Fibroblast of the conjunctiva (primary cell): ENCODE measurements at regions not wholly inside any gene's neighbourhood (a gene's known extent, or its start where the extent isn't known, plus 50 kb on each side); places are given as distances from the start of the nearest gene placed in this dataset.

Experiments used
- DNase-seq: peaks from one replicate; pipeline ENCODE4 v3.0.0-alpha.2; 2010; ENCODE audit warnings: low read depth

GRCh38 chr11:27214713-27215112, 148.3 kb downstream of the CCDC34 start:
- DNase-seq = no peak

- peak; percentile 80 for DNase-seq
Measured at GRCh38 chr11:27213232-27213660, 149.8 kb downstream of the CCDC34 start.

- no peak for DNase-seq
Measured at GRCh38 chr11:27212248-27212780, 150.7 kb downstream of the CCDC34 start.

GRCh38 chr11:27211370-27212127, 151.5 kb downstream of the CCDC34 start:
- DNase-seq = no peak

DNA sequence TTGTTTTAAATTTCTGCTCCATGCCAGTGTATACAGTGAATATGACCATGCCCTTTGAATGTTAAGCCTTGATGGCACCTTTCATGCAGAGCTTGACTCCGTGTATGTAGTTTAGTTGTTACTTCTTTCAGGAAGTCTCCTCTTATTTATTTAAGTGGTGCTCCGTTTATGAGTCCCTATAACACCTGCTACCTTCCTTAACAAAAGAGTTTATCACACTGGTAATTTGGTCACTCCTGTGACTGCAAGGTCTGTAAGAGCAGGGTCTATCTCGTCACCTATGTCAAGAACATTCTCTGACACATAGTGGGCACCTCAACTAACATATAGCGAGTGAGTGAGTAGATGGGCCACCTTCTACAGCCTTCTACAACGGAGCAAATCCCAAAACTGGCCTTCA, 152.5 kb downstream of the CCDC34 start:
- no peak for DNase-seq

- DNase-seq = peak; percentile 64
Measured at GRCh38 chr11:27209562-27210005, 153.4 kb downstream of the CCDC34 start.

- DNase-seq = no peak
Measured at GRCh38 chr11:27208846-27209245, 154.2 kb downstream of the CCDC34 start.

GRCh38 chr11:27207025-27207650, 155.9 kb downstream of the CCDC34 start:
- DNase-seq = no peak

DNA sequence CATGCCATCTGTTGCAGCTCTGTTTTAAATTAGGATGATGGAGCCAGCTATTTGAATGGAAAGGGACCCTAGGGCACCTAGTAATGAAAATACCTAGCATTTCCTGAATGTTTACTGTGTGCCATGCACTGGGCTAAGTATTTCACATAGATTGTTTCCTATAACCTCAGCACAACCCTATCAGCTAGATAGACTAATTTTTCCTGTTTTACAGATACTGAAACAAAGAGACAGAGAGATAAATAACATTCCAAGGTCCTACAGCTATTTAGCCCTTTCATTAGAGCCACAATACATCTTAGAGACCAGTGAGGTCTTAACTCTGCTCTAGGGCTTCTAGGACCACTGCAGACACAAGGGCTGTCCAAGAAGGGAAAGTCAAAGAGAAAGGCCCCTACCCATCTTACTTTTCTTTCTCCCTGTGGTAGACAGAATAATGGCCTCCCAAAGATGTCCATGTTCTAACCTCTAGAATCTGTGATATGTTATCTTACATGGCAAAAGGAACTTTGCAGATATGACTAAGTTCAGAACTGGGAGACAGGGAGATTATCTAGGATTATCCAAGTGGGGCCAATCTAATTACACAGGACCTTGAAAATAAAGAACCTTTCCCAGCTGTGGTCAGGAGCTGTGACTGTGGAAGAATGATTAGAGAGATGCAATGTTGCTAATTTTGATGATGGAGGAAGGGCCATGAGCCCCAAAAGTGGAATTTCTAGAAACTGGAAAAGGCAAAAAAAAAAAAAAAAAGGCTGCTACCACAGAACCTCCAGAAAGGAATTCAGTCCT, 157.0 kb downstream of the CCDC34 start:
- DNase-seq = no peak

DNA sequence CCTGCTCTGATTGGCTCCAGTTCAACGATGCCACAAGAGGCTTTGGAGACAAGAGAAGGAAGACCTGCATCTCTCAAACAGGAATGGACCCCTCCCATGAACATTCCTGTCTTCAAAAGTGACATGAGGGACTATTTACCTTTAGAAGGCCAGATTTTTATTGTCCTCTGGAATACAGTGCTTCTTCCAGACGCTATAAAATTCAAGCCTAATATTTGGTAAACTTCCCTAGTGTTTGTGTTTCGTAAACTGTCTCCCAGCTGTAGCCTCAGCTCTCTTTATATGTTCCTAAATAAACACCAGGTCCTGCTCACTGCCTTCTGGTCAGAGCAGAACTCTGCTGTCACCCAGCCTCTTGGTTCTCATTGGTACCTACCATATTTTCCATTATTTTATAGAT, 157.8 kb downstream of the CCDC34 start:
- DNase-seq = no peak

DNA sequence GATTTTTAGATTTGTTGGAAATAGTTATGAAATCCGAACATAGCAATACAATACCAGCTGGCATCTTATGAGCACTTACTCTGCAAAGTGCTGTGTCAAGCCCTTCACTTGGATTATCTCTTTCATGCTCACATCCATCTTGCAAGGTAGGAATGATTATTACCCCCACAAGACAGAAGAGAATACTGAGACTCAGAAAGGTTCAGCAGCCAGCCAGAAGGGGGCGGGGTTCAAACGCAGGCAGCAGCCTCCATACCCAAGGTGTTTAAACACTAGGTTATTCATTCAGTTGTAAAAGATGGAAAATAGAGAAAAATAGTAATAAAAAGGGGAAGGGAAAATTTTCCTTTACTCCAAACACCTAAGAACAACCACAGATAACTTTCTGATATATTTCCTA, 158.5 kb downstream of the CCDC34 start:
- no peak for DNase-seq

GRCh38 chr11:27203077-27203647, 159.9 kb downstream of the CCDC34 start:
- DNase-seq = no peak

DNA sequence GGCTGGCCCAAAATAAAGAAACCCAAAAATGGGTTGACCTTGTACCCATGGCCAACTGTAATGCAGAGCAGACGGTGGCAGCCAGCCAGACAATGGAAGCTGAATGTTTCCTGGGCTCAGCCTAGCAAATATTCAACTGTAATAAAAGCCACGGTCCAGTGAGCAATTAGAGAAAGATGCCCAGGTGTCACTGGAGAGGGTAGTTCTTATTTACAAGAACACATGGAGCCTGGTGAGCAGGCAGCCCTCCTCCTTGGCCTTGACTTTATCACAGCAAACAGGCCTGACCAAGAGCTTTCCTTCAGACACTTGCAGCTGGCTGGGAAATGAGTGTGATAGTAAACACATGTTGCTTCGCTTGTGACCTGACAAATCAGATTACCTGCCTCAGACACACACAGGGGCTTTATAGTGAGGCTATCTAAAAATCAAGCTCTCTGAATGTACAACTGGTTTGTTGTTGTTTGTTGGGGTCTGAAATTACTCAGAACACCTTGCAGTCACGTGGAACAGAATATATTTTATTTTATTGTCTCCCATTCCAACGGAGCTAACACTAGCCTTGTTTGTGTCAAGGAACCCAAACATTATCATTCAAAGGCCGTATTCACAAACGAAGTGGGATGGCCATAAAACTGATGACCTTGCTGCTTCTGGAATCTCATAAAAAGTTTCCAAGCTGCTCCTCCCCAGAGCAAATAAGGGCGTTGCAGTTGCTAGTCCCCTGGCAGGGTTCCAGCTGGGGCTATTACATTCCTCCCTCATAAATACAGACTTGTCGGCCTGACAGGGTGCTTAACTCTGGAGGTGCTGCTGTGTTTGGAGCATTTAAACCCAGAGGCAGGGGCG, 161.1 kb downstream of the BBOX1 start:
- DNase-seq = peak; percentile 70

DNA sequence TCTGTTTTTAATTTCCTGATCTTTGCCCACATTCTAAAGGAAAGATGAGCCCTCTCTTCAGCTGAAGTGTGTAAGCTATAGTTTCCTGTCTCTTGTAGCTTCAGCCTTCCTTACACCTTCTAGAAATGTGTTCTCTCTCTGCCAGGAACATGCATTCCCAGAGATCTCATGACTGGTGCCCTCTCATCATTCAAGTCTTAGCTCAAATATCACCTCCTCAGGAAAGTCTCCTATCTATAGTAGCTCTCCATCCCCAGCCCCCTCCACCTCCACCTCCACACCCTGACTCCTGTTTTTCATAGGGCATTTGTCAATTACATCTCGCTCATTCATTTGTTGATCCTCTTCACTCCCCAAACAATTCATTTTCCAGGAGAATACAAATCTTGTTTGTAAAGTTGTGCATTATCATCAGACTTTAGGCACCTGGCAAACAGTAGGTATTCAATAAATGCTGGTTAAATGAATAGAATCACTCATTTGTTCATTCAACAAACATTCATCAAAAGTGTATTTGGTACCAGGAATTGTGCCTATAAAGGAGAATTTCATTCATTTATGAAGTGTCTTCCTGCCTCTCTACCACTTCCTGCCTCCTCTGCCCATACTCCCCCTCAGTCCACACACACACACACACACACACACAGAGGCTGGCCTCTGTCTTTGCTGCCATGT, 160.3 kb downstream of the BBOX1 start:
- DNase-seq = no peak

DNA sequence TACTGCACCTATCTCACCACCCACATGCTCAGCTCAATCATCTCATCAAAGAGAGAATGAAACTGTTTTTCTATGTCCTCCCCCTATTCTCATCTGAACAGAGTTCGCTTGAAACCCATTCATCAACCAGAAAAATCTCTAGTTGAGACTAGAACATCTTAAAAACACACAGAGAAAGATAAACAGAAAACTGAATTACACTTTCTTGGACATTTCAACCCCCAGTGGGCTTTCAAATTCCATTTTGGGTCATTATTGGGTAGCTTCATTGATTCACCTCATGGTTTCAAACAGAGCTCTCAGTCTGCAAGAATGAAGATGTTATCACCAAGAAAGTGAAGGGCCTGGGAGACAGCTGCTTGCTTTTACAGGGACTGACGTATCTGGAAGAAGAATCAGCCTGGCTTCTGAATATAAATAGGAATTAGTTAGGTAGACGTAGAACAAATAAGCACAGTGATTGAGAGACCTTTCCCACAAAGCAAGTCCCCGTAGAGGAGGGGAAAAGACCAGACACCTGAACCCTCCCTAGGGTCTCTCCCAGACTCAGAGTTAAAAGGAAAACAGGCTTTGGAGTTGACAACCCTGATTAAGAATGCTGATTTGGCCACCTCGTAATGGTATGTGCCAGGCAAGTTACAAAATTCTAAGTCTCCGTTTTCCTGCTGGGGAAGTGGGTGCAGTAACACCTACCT, 155.7 kb downstream of the BBOX1 start:
- no peak for DNase-seq

- DNase-seq = no peak
Measured at GRCh38 chr11:27195837-27196202, 155.2 kb downstream of the BBOX1 start.

DNA sequence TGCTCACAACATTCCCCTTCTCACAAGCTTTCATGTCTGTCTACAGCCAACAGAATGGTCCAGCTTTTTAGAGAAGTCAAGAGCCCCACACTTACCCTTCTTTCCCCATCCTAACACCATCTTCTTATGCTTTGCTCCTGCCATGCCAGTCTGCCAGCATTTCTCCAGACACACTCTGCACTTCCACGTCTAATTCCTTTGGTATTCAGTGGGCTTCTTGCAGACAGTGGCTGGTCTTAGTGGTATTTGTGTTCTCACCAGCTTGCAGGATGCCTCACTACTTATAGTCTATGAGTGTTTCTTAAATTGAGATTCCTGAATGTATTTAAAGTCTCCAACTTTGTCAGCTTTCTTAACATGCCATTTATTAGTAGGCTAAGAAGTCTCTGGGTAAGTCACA, 154.4 kb downstream of the BBOX1 start:
- DNase-seq = no peak

DNA sequence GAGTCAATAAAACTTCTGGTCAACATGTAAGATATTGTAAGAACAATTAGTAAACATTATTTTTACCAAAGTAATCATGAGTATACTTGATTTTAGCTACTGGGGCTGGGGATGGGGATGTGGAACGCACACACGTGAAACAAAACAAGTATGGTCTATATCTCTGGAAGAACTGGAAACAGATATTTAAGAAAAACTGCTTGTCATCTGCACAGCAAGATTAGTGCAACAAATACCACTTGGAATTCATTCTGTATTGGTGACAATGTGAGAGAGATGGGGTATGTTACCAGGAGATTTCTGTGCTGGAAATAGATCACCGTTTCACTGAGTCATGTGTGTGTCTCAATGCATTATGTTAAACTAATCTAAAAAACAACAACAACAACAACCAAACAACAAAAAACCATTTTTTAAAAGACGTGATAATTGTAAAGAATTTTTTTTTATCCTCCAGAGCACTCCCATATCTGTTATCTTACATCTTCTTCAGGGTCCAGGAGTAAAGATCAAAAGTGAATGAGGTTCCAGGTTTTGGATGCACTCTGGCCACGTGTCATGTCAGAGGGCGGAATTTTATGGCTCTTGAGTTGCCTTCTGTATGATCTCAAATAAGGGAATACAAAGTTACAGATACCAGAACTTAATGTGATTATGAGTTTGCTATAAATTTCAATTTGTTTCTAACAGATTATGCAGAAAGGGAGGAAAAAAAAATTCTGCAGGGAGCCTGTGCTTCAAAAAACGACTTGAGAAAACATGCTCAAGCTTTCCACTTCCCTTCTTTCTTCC, 153.0 kb downstream of the BBOX1 start:
- DNase-seq = no peak

DNA sequence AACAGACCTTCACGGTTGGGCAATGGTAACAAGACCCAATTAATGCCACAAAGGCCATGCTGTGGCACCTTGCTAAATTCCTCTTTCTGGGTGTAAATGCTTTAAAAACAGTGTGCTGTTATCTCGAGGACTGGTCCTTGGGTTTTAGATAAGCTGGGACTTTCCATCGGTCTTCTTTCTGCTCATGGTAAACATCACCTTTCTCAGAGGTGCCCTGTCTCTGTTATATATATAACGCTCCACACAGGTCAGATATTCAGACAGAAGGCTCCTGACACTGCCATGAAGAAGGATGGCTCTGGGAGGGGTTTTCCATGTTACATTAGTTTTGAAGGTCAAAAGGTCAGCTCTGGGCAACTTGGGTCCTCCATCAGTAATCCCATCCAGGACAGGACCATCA, 151.6 kb downstream of the BBOX1 start:
- no peak for DNase-seq
